PC-3 (cell line): ENCODE measurements at regions not wholly inside any gene's neighbourhood (a gene's known extent, or its start where the extent isn't known, plus 50 kb on each side); places are given as distances from the start of the nearest gene placed in this dataset.

Experiments
- EZH2 ChIP-seq: fragments of 300-600 bp; sonication (generic); IDR thresholded peaks from one replicate; pipeline ENCODE4 v1.6.1; 2017; ENCODE audit warnings: antibody characterized with exemption, mild to moderate bottlenecking, low read length; ENCODE audit not compliant: unreplicated experiment
- EZH2phosphoT487 ChIP-seq: fragments of 300-600 bp; sonication (generic); IDR thresholded peaks from 2 replicates; pipeline ENCODE4 v1.6.1; 2018; ENCODE audit warnings: mild to moderate bottlenecking, antibody characterized with exemption, low read length, borderline replicate concordance
- TF ChIP-seq, protein P1 (sequence below): fragments of 300-600 bp; sonication (generic); conservative IDR thresholded peaks from 2 replicates; pipeline ENCODE4 v1.5.1; 2017; ENCODE audit warnings: antibody characterized with exemption, low read depth, mild to moderate bottlenecking, low read length

DNA sequence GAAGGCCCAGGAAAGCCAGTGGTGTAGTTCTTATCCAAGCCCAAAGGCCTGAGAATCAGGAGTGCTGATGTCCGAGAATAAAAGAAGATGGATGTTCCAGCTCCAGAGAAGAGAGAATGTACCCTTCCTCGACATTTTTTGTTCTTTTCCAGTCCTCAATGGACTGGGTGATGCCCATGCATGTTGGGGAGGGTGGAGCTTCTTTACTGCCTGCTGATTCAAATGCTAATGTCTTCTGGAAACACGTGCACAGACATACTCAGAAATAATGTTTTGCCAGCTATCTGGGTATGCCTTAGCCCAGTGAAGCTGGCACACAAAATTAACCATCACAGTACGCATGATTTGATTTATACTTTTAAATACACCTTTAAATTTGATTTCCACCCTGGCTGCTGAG, 61.5 kb upstream of the FOXE1 start:
- TF ChIP-seq, protein P1, sequence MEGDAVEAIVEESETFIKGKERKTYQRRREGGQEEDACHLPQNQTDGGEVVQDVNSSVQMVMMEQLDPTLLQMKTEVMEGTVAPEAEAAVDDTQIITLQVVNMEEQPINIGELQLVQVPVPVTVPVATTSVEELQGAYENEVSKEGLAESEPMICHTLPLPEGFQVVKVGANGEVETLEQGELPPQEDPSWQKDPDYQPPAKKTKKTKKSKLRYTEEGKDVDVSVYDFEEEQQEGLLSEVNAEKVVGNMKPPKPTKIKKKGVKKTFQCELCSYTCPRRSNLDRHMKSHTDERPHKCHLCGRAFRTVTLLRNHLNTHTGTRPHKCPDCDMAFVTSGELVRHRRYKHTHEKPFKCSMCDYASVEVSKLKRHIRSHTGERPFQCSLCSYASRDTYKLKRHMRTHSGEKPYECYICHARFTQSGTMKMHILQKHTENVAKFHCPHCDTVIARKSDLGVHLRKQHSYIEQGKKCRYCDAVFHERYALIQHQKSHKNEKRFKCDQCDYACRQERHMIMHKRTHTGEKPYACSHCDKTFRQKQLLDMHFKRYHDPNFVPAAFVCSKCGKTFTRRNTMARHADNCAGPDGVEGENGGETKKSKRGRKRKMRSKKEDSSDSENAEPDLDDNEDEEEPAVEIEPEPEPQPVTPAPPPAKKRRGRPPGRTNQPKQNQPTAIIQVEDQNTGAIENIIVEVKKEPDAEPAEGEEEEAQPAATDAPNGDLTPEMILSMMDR, result no peak
- TF ChIP-seq EZH2phosphoT487, result no peak
- no peak for TF ChIP-seq EZH2
